Neural cell (in vitro differentiated cells): ENCODE measurements at regions not wholly inside any gene's neighbourhood (a gene's known extent, or its start where the extent isn't known, plus 50 kb on each side); places are given as distances from the start of the nearest gene placed in this dataset.

Experiments used
- H2AFZ ChIP-seq: fragments of 200-600, 300-800 bp; sonication (generic), shearing (Covaris generic); 2 replicates; pipeline ENCODE4 v1.6.0; 2014; ENCODE audit warnings: low read depth, mild to moderate bottlenecking, antibody characterized with exemption, low read length, moderate library complexity
- H3F3A ChIP-seq: fragments of 200-600 bp; shearing (Covaris generic); 2 replicates; pipeline ENCODE4 v1.6.1; 2016; ENCODE audit warnings: mild to moderate bottlenecking, moderate library complexity, mixed read lengths, antibody characterized with exemption, low read length; ENCODE audit not compliant: insufficient read depth, poor library complexity, severe bottlenecking
- H3K27ac ChIP-seq: fragments of 200-600, 300-800 bp; sonication (generic), shearing (Covaris generic); 2 replicates; pipeline ENCODE4 v1.5.1; 2014; ENCODE audit warnings: mild to moderate bottlenecking, low read length, moderate library complexity
- H3K27me3 ChIP-seq: fragments of 300-800, 200-600 bp; sonication (generic), shearing (Covaris generic); 2 replicates; pipeline ENCODE4 v1.6.0; 2014; ENCODE audit warnings: mild to moderate bottlenecking, low read depth, low read length, moderate library complexity; ENCODE audit not compliant: insufficient read depth
- H3K36me3 ChIP-seq: fragments of 300-800, 200-600 bp; sonication (generic), shearing (Covaris generic); 2 replicates; pipeline ENCODE4 v1.5.1; 2014; ENCODE audit warnings: mild to moderate bottlenecking, antibody characterized with exemption, low read length, moderate library complexity; ENCODE audit not compliant: insufficient read depth
- H3K4me2 ChIP-seq: fragments of 300-800, 200-600 bp; sonication (generic), shearing (Covaris generic); 2 replicates; pipeline ENCODE4 v1.6.0; 2014; ENCODE audit warnings: mild to moderate bottlenecking, low read length
- H3K4me3 ChIP-seq: fragments of 300-800, 200-600 bp; sonication (generic), shearing (Covaris generic); 2 replicates; pipeline ENCODE4 v1.5.1; 2014; ENCODE audit warnings: mild to moderate bottlenecking, low read length, moderate library complexity
- H3K79me2 ChIP-seq: fragments of 200-600 bp; shearing (Covaris generic); replicated peaks from 2 replicates; pipeline ENCODE4 v1.6.0; 2014; ENCODE audit warnings: mild to moderate bottlenecking, low read length, moderate library complexity; ENCODE audit not compliant: insufficient read depth
- H3K9ac ChIP-seq: fragments of 300-800, 200-600 bp; sonication (generic), shearing (Covaris generic); 2 replicates; pipeline ENCODE4 v1.6.1; 2016; ENCODE audit warnings: mild to moderate bottlenecking, low read length, mixed read lengths
- H3K9me2 ChIP-seq: fragments of 200-600 bp; shearing (Covaris generic); 2 replicates; pipeline ENCODE4 v1.6.1; 2016; ENCODE audit warnings: mild to moderate bottlenecking, low read length, mixed read lengths; ENCODE audit not compliant: insufficient read depth
- H3K9me3 ChIP-seq: fragments of 200-600, 300-800 bp; sonication (generic), shearing (Covaris generic); 2 replicates; pipeline ENCODE4 v1.6.1; 2016; ENCODE audit warnings: mild to moderate bottlenecking, mixed run types, low read length, moderate library complexity, mixed read lengths
- H4K20me1 ChIP-seq: fragments of 200-600 bp; shearing (Covaris generic); 2 replicates; pipeline ENCODE4 v1.6.1; 2016; ENCODE audit warnings: mild to moderate bottlenecking, mixed run types; ENCODE audit not compliant: insufficient read depth
- EP300 ChIP-seq: fragments of 450-650 bp; conservative IDR thresholded peaks from 2 replicates; pipeline ENCODE4 v1.6.1; 2014; ENCODE audit warnings: antibody characterized with exemption, mild to moderate bottlenecking, moderate library complexity; ENCODE audit not compliant: poor library complexity, severe bottlenecking
- EZH2 ChIP-seq: fragments of 200-600, 300-800 bp; shearing (Covaris generic), sonication (generic); IDR thresholded peaks from 2 replicates; pipeline ENCODE4 v1.6.1; 2014; ENCODE audit warnings: antibody characterized with exemption, low read length, borderline replicate concordance, mild to moderate bottlenecking; ENCODE audit not compliant: insufficient read depth, poor library complexity, severe bottlenecking
- MXI1 ChIP-seq: fragments of 450-650 bp; conservative IDR thresholded peaks from 2 replicates; pipeline ENCODE4 v1.6.1; 2014; ENCODE audit warnings: antibody characterized with exemption, mild to moderate bottlenecking; ENCODE audit not compliant: poor library complexity, severe bottlenecking
- POLR2AphosphoS5 ChIP-seq: IDR thresholded peaks from 2 replicates; pipeline ENCODE4 v1.6.1; 2012
- RAD21 ChIP-seq: fragments of 450-650 bp; conservative IDR thresholded peaks from 2 replicates; pipeline ENCODE4 v1.6.1; 2014; ENCODE audit warnings: antibody characterized with exemption, mild to moderate bottlenecking, moderate library complexity
- REST ChIP-seq: IDR thresholded peaks from 2 replicates; pipeline ENCODE4 v1.6.1; 2012; ENCODE audit warnings: borderline replicate concordance
- SMC3 ChIP-seq: fragments of 450-650 bp; conservative IDR thresholded peaks from 2 replicates; pipeline ENCODE4 v1.6.1; 2014; ENCODE audit warnings: antibody characterized with exemption, mild to moderate bottlenecking, moderate library complexity; ENCODE audit not compliant: poor library complexity
- TAF1 ChIP-seq: IDR thresholded peaks from 2 replicates; pipeline ENCODE4 v1.6.1; 2012; ENCODE audit warnings: low read depth

- H3K27me3 ChIP-seq = no peaks in the 10 kb centered on the region
- H3K79me2 ChIP-seq = no peaks in the 10 kb centered on the region
- no peak overlapping the region for H3K27ac ChIP-seq
- no peak overlapping the region for H3K9ac ChIP-seq
- no peak overlapping the region for H3K4me3 ChIP-seq
- H3K9me3 ChIP-seq = no peaks in the 10 kb centered on the region
- no peaks in the 10 kb centered on the region for H3F3A ChIP-seq
- no peaks in the 10 kb centered on the region for H3K9me2 ChIP-seq
- H3K4me2 ChIP-seq = no peak overlapping the region
- TF ChIP-seq EP300 (no peak), REST (no peak), RAD21 (no peak)
- no peaks in the 10 kb centered on the region for H3K36me3 ChIP-seq
- H4K20me1 ChIP-seq = no peaks in the 10 kb centered on the region
- H2AFZ ChIP-seq = no peak overlapping the region
Measured at GRCh38 chr7:19585761-19586160, 123.1 kb downstream of the POLR1F start.

GRCh38 chr7:19575909-19576557 is 132.8 kb downstream of the POLR1F start:
- H3K27me3 ChIP-seq = no peaks in the 10 kb centered on the region
- H3K27ac ChIP-seq = no peak overlapping the region
- H3F3A ChIP-seq = no peaks in the 10 kb centered on the region
- H3K79me2 ChIP-seq = no peaks in the 10 kb centered on the region
- no peak overlapping the region for H2AFZ ChIP-seq
- H3K4me2 ChIP-seq = no peak overlapping the region
- no peaks in the 10 kb centered on the region for H4K20me1 ChIP-seq
- no peaks in the 10 kb centered on the region for H3K9me2 ChIP-seq
- TF ChIP-seq RAD21 (no peak), REST (no peak), POLR2AphosphoS5 (no peak), EZH2 (no peak), MXI1 (no peak), SMC3 (no peak), EP300 (no peak), TAF1 (no peak)
- no peak overlapping the region for H3K4me3 ChIP-seq
- no peaks in the 10 kb centered on the region for H3K36me3 ChIP-seq
- no peaks in the 10 kb centered on the region for H3K9me3 ChIP-seq
- H3K9ac ChIP-seq = no peak overlapping the region
